ENCODE measurements at regions not wholly inside any gene's neighbourhood (a gene's known extent, or its start where the extent isn't known, plus 50 kb on each side); places are given as distances from the start of the nearest gene placed in this dataset.
"Not testable (repeated sequence)": the region's sequence is repeated elsewhere in the genome, so short reads cannot be mapped to it uniquely, and the experiment has no call there.

- H3K27ac Mint-ChIP-seq (ENCODE audit: low read depth, unreplicated experiment): no peak overlapping the region
- intact Hi-C loops (cut with micrococcal nuclease): no loop called here
- H3K36me3 Mint-ChIP-seq (ENCODE audit: insufficient read depth, unreplicated experiment): no peaks in the 10 kb centered on the region
- ChIA-PET POLR2A (no interaction called here), CTCF (interaction anchor here (0.8 kb wide), 1 partner anchor 359 kb away, joined by 3 read pairs; no protein-coding TSS in a partner anchor)
- peaks cover 32% of the 10 kb centered on the region for H3K9me3 Mint-ChIP-seq (ENCODE audit: unreplicated experiment)
- no peak for DNase-seq (ENCODE audit: unreplicated experiment)
- BruUV-seq (replicated peaks): no TSS peak
- H3K4me1 Mint-ChIP-seq (ENCODE audit: insufficient read depth, unreplicated experiment): no peaks in the 10 kb centered on the region
- no peak overlapping the region for H3K4me3 Mint-ChIP-seq (ENCODE audit: unreplicated experiment)
- TF ChIP-seq CTCF (IDR thresholded peaks at IDR 0.05; ENCODE audit: unreplicated experiment): no peak
- H3K27me3 Mint-ChIP-seq (ENCODE audit: insufficient read depth, unreplicated experiment): no peaks in the 10 kb centered on the region
Observed at GRCh38 chr19:28358633-28359032, 854.3 kb downstream of the UQCRFS1 start.

GRCh38 chr19:28351761-28352160, 861.2 kb downstream of the UQCRFS1 start:
- TF ChIP-seq CTCF (IDR thresholded peaks at IDR 0.05; ENCODE audit: unreplicated experiment): no peak
- Mint-ChIP-seq H3K4me3 (ENCODE audit: unreplicated experiment) (no peak overlapping the region), H3K27ac (ENCODE audit: low read depth, unreplicated experiment) (no peak overlapping the region), H3K36me3 (ENCODE audit: insufficient read depth, unreplicated experiment) (no peaks in the 10 kb centered on the region), H3K4me1 (ENCODE audit: insufficient read depth, unreplicated experiment) (no peaks in the 10 kb centered on the region), H3K27me3 (ENCODE audit: insufficient read depth, unreplicated experiment) (no peaks in the 10 kb centered on the region), H3K9me3 (ENCODE audit: unreplicated experiment) (peaks cover 40% of the 10 kb centered on the region)
- CTCF ChIA-PET: interaction anchor here (0.7 kb wide), 1 partner anchor 293 kb away, joined by 3 read pairs; no protein-coding TSS in a partner anchor
- POLR2A ChIA-PET: no interaction called here
- no TSS peak for BruUV-seq (replicated peaks)
- DNase-seq (ENCODE audit: unreplicated experiment): no peak
- intact Hi-C loops (cut with micrococcal nuclease): no loop called here

GRCh38 chr19:28351321-28351720, 861.6 kb downstream of the UQCRFS1 start:
- peaks cover 45% of the 10 kb centered on the region for H3K9me3 Mint-ChIP-seq (ENCODE audit: unreplicated experiment)
- DNase-seq (ENCODE audit: unreplicated experiment); intact Hi-C loops (cut with micrococcal nuclease); H3K4me1 Mint-ChIP-seq (ENCODE audit: insufficient read depth, unreplicated experiment); H3K4me3 Mint-ChIP-seq (ENCODE audit: unreplicated experiment); H3K27ac Mint-ChIP-seq (ENCODE audit: low read depth, unreplicated experiment); BruUV-seq (replicated peaks); H3K36me3 Mint-ChIP-seq (ENCODE audit: insufficient read depth, unreplicated experiment); H3K27me3 Mint-ChIP-seq (ENCODE audit: insufficient read depth, unreplicated experiment); POLR2A ChIA-PET: not testable (repeated sequence)
- CTCF ChIA-PET: interaction anchor here (0.7 kb wide), 1 partner anchor 293 kb away, joined by 3 read pairs; no protein-coding TSS in a partner anchor

GRCh38 chr19:28350673-28351072, 862.3 kb downstream of the UQCRFS1 start:
- POLR2A ChIA-PET: no interaction called here
- Mint-ChIP-seq H3K27ac (ENCODE audit: low read depth, unreplicated experiment) (no peak overlapping the region), H3K4me3 (ENCODE audit: unreplicated experiment) (no peak overlapping the region), H3K27me3 (ENCODE audit: insufficient read depth, unreplicated experiment) (no peaks in the 10 kb centered on the region), H3K9me3 (ENCODE audit: unreplicated experiment) (peaks cover 50% of the 10 kb centered on the region), H3K4me1 (ENCODE audit: insufficient read depth, unreplicated experiment) (no peaks in the 10 kb centered on the region), H3K36me3 (ENCODE audit: insufficient read depth, unreplicated experiment) (no peaks in the 10 kb centered on the region)
- CTCF ChIA-PET: no interaction called here
- intact Hi-C loops (cut with micrococcal nuclease): no loop called here
- no peak for DNase-seq (ENCODE audit: unreplicated experiment)
- no TSS peak for BruUV-seq (replicated peaks)
- TF ChIP-seq CTCF (IDR thresholded peaks at IDR 0.05; ENCODE audit: unreplicated experiment): no peak

GRCh38 chr19:28350037-28350436, 862.9 kb downstream of the UQCRFS1 start:
- CTCF ChIA-PET: no interaction called here
- no peak for TF ChIP-seq CTCF (IDR thresholded peaks at IDR 0.05; ENCODE audit: unreplicated experiment)
- no peak for DNase-seq (ENCODE audit: unreplicated experiment)
- Mint-ChIP-seq H3K27me3 (ENCODE audit: insufficient read depth, unreplicated experiment) (no peaks in the 10 kb centered on the region), H3K4me1 (ENCODE audit: insufficient read depth, unreplicated experiment) (no peaks in the 10 kb centered on the region), H3K9me3 (ENCODE audit: unreplicated experiment) (peaks cover 50% of the 10 kb centered on the region), H3K4me3 (ENCODE audit: unreplicated experiment) (no peak overlapping the region), H3K27ac (ENCODE audit: low read depth, unreplicated experiment) (no peak overlapping the region), H3K36me3 (ENCODE audit: insufficient read depth, unreplicated experiment) (no peaks in the 10 kb centered on the region)
- POLR2A ChIA-PET: no interaction called here
- intact Hi-C loops (cut with micrococcal nuclease): no loop called here
- BruUV-seq (replicated peaks): no TSS peak
